Astrocyte (in vitro differentiated cells and primary cell): ENCODE measurements at regions not wholly inside any gene's neighbourhood (a gene's known extent, or its start where the extent isn't known, plus 50 kb on each side); places are given as distances from the start of the nearest gene placed in this dataset.

Source experiments
- DNase-seq: peaks from one replicate; pipeline ENCODE4 v3.0.0-alpha.2; 2010; ENCODE audit warnings: low read depth
- FAIRE-seq: peaks from 2 replicates; lab custom pipeline; 2011; peaks lifted over from hg19 to GRCh38; lab: Jason Lieb, UNC
- H2AFZ ChIP-seq: 2 replicates; pipeline ENCODE4 v1.6.0; 2012; ENCODE audit warnings: low read depth, low read length, inconsistent platforms
- H3K27ac ChIP-seq: 2 replicates; pipeline ENCODE4 v1.5.1; 2011; ENCODE audit warnings: low read depth, low read length, inconsistent platforms
- H3K27me3 ChIP-seq: 2 replicates; pipeline ENCODE4 v1.6.0; 2011; ENCODE audit warnings: low read length, inconsistent platforms; ENCODE audit not compliant: insufficient read depth
- H3K36me3 ChIP-seq: 2 replicates; pipeline ENCODE4 v1.5.1; 2011; ENCODE audit warnings: low read length, inconsistent platforms; ENCODE audit not compliant: insufficient read depth
- H3K4me1 ChIP-seq: 2 replicates; pipeline ENCODE4 v1.5.1; 2011; ENCODE audit warnings: low read length, inconsistent platforms; ENCODE audit not compliant: insufficient read depth
- H3K4me2 ChIP-seq: 2 replicates; pipeline ENCODE4 v1.6.0; 2012; ENCODE audit warnings: low read length, inconsistent platforms
- H3K4me3 ChIP-seq: 2 replicates; pipeline ENCODE4 v1.5.1; 2011; ENCODE audit warnings: low read depth, mild to moderate bottlenecking, low read length, inconsistent platforms; ENCODE audit not compliant: insufficient read depth
- H3K79me2 ChIP-seq: 2 replicates; pipeline ENCODE4 v1.6.0; 2012; ENCODE audit warnings: mild to moderate bottlenecking, low read length, inconsistent platforms; ENCODE audit not compliant: insufficient read depth
- H3K9ac ChIP-seq: 2 replicates; pipeline ENCODE4 v1.6.0; 2012; ENCODE audit warnings: mild to moderate bottlenecking, low read length, inconsistent platforms
- H3K9me3 ChIP-seq: 2 replicates; pipeline ENCODE4 v1.5.1; 2012; ENCODE audit warnings: low read depth, mild to moderate bottlenecking, low read length, inconsistent platforms; ENCODE audit not compliant: insufficient read depth
- H4K20me1 ChIP-seq: 2 replicates; pipeline ENCODE4 v1.6.0; 2012; ENCODE audit warnings: low read length, inconsistent platforms; ENCODE audit not compliant: insufficient read depth
- H3K27ac Mint-ChIP-seq: one replicate; pipeline ENCODE4 v1.8.0; 2021; ENCODE audit warnings: mild to moderate bottlenecking, mixed read lengths; ENCODE audit not compliant: unreplicated experiment
- H3K27me3 Mint-ChIP-seq: one replicate; pipeline ENCODE4 v1.8.0; 2021; ENCODE audit warnings: low read depth, mixed read lengths; ENCODE audit not compliant: unreplicated experiment
- H3K36me3 Mint-ChIP-seq: one replicate; pipeline ENCODE4 v1.8.0; 2021; ENCODE audit warnings: low read depth, mixed read lengths; ENCODE audit not compliant: unreplicated experiment
- H3K4me1 Mint-ChIP-seq: one replicate; pipeline ENCODE4 v1.8.0; 2021; ENCODE audit warnings: low read depth, mixed read lengths; ENCODE audit not compliant: unreplicated experiment
- H3K4me3 Mint-ChIP-seq: one replicate; pipeline ENCODE4 v1.8.0; 2021; ENCODE audit warnings: mild to moderate bottlenecking, moderate library complexity, mixed read lengths; ENCODE audit not compliant: unreplicated experiment
- H3K9me3 Mint-ChIP-seq: one replicate; pipeline ENCODE4 v1.8.0; 2021; ENCODE audit warnings: mild to moderate bottlenecking, mixed read lengths; ENCODE audit not compliant: unreplicated experiment
- CTCF ChIP-seq: IDR thresholded peaks from 2 replicates; pipeline ENCODE4 v1.5.1; 2011; ENCODE audit warnings: low read depth, mild to moderate bottlenecking, inconsistent platforms, low read length, moderate library complexity; ENCODE audit not compliant: insufficient read depth
- EZH2 ChIP-seq: IDR thresholded peaks from 2 replicates; pipeline ENCODE4 v1.6.1; 2012; ENCODE audit warnings: mild to moderate bottlenecking, low read length, inconsistent platforms; ENCODE audit not compliant: insufficient read depth

GRCh38 chr17:72438783-72439182, 318.0 kb downstream of the SOX9 start:
- H3K27ac ChIP-seq = no peak overlapping the region
- peaks cover 80% of the 10 kb centered on the region for H4K20me1 ChIP-seq
- H3K27me3 ChIP-seq = no peaks in the 10 kb centered on the region
- H3K36me3 ChIP-seq = no peaks in the 10 kb centered on the region
- H3K4me3 Mint-ChIP-seq = no peak overlapping the region
- peaks cover 92% of the 10 kb centered on the region for H3K79me2 ChIP-seq
- no peak overlapping the region for H3K4me3 ChIP-seq
- H3K4me2 ChIP-seq = no peak overlapping the region
- H3K4me1 Mint-ChIP-seq = peaks cover 11% of the 10 kb centered on the region
- H3K27ac Mint-ChIP-seq = no peak overlapping the region
- no peak overlapping the region for H3K9ac ChIP-seq
- H2AFZ ChIP-seq = no peak overlapping the region
- no peaks in the 10 kb centered on the region for H3K9me3 ChIP-seq
- no peaks in the 10 kb centered on the region for H3K4me1 ChIP-seq
- peaks cover 4% of the 10 kb centered on the region for H3K36me3 Mint-ChIP-seq
- no peak for FAIRE-seq
- DNase-seq = no peak
- TF ChIP-seq CTCF (no peak), EZH2 (no peak)
- H3K9me3 Mint-ChIP-seq = no peaks in the 10 kb centered on the region
- no peaks in the 10 kb centered on the region for H3K27me3 Mint-ChIP-seq

GRCh38 chr17:72439893-72440502, 319.2 kb downstream of the SOX9 start:
- Histone ChIP-seq H3K27ac (no peak overlapping the region), H3K9ac (no peak overlapping the region), H3K4me3 (no peak overlapping the region), H3K4me2 (no peak overlapping the region), H2AFZ (no peak overlapping the region), H3K4me1 (no peaks in the 10 kb centered on the region), H3K79me2 (peaks cover 93% of the 10 kb centered on the region), H4K20me1 (peaks cover 85% of the 10 kb centered on the region), H3K36me3 (no peaks in the 10 kb centered on the region), H3K9me3 (no peaks in the 10 kb centered on the region), H3K27me3 (no peaks in the 10 kb centered on the region)
- no peak overlapping the region for H3K4me3 Mint-ChIP-seq
- H3K27me3 Mint-ChIP-seq = no peaks in the 10 kb centered on the region
- DNase-seq (no peak), FAIRE-seq (no peak)
- H3K9me3 Mint-ChIP-seq = no peaks in the 10 kb centered on the region
- no peak overlapping the region for H3K27ac Mint-ChIP-seq
- H3K36me3 Mint-ChIP-seq = peaks cover 4% of the 10 kb centered on the region
- peaks cover 17% of the 10 kb centered on the region for H3K4me1 Mint-ChIP-seq
- TF ChIP-seq EZH2 (no peak), CTCF (no peak)

DNA sequence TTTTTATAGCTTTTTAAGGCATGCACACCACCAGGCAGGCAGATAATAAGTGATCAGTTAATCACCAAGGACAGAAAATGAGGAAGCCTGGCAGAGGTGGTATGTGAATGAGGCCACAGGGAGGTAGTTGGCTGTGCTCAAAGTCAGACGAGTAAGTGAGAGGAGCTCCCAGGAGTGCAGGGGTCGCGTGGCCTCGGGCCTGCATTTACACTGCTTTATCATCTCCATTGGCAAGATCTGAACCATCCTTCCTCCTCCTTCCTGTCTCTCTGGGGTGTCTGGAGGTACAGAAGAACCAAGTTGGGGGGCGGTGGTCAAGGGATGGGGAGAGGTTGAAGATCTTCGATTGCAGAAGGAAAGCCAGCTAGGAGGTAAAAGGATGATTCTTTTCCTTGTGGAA, 320.1 kb downstream of the SOX9 start:
- no peaks in the 10 kb centered on the region for H3K9me3 ChIP-seq
- Mint-ChIP-seq H3K4me3 (no peak overlapping the region), H3K9me3 (no peaks in the 10 kb centered on the region), H3K27ac (no peak overlapping the region), H3K27me3 (no peaks in the 10 kb centered on the region), H3K36me3 (peaks cover 4% of the 10 kb centered on the region), H3K4me1 (peaks cover 13% of the 10 kb centered on the region)
- peaks cover 92% of the 10 kb centered on the region for H3K79me2 ChIP-seq
- no peaks in the 10 kb centered on the region for H3K27me3 ChIP-seq
- no peaks in the 10 kb centered on the region for H3K36me3 ChIP-seq
- DNase-seq (no peak), FAIRE-seq (no peak)
- no peak overlapping the region for H3K4me2 ChIP-seq
- TF ChIP-seq CTCF (no peak), EZH2 (no peak)
- no peak overlapping the region for H2AFZ ChIP-seq
- no peak overlapping the region for H3K4me3 ChIP-seq
- peaks cover 84% of the 10 kb centered on the region for H4K20me1 ChIP-seq
- H3K4me1 ChIP-seq = no peaks in the 10 kb centered on the region
- H3K27ac ChIP-seq = no peak overlapping the region
- H3K9ac ChIP-seq = no peak overlapping the region
